ENCODE measurements at regions not wholly inside any gene's neighbourhood (a gene's known extent, or its start where the extent isn't known, plus 50 kb on each side); places are given as distances from the start of the nearest gene placed in this dataset.

DNA sequence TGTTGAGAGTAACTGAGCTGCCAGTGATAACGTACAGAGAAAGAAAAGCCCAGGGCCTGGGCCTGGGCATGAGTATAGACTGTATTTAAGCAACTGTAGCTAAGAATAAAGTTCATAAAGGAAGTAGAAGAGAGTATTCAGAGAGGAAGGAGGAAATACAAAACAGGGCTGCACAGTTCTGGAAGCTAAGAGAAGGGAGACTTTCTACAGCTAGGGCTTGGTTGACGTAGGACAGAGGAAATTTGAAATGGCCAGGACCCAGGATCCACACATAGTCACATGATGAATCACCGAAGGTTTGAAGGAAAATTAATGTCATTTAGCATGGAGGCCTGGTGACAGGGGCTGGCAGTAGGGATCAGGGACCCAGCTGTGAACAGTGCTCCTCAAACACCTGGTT is 66.7 kb downstream of the ARL4A start:
- Histone ChIP-seq H3K18ac (ENCODE audit: low read length) (no peak overlapping the region), H3K79me2 (ENCODE audit: control insufficient read depth, insufficient read depth, low read length) (no peaks in the 10 kb centered on the region), H4K5ac (ENCODE audit: low read length) (no peak overlapping the region), H2AK5ac (ENCODE audit: low read length) (no peak overlapping the region), H3K4me2 (ENCODE audit: low read length) (no peak overlapping the region), H3K9ac (ENCODE audit: low read length) (no peak overlapping the region), H2BK120ac (ENCODE audit: low read depth, low read length) (no peak overlapping the region), H3K27me3 (ENCODE audit: insufficient read depth, low read length, poor library complexity) (no peaks in the 10 kb centered on the region), H4K8ac (ENCODE audit: low read depth, low read length) (no peak overlapping the region), H2BK15ac (replicated peaks; ENCODE audit: low read depth) (no peak overlapping the region), H3K36me3 (ENCODE audit: control insufficient read depth, insufficient read depth, low read length) (no peaks in the 10 kb centered on the region), H3K4me1 (ENCODE audit: control insufficient read depth, low read depth, low read length) (no peaks in the 10 kb centered on the region), H3K4ac (ENCODE audit: low read depth, low read length) (no peak overlapping the region), H2BK5ac (ENCODE audit: low read length) (no peak overlapping the region), H3K4me3 (ENCODE audit: low read length) (no peak overlapping the region), H3K79me1 (ENCODE audit: low read length) (no peaks in the 10 kb centered on the region), H3K27ac (ENCODE audit: low read depth, low read length) (no peak overlapping the region), H3K23ac (ENCODE audit: low read length) (no peak overlapping the region), H3K56ac (ENCODE audit: low read length) (no peak overlapping the region)
- no CpG with 5 or more reads among the region's 3 CpGs for WGBS (ENCODE audit: extremely low coverage, insufficient coverage, low lambda C conversion rate)
- DNase-seq, result no peak

DNA sequence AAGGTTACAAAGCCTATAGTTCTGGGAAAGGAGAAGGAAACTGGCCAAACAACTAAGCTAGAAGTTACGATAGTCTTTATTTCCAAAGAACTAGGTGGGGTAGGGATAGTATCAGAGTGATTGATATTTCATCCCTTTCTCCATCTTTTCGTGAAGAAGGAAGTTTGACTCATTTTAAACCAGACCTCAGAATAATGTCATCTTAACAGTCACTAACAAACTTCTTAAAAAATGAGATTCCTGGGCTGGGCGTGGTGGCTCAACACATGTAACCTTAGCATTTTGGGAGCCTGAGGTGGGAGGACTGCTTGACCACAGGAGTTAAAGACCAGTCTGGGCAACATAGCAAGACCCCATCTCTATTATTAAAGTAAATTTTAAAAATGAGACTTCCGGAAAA is 69.4 kb downstream of the ARL4A start:
- Histone ChIP-seq H3K79me2 (ENCODE audit: control insufficient read depth, insufficient read depth, low read length) (no peaks in the 10 kb centered on the region), H2BK120ac (ENCODE audit: low read depth, low read length) (no peak overlapping the region), H3K4ac (ENCODE audit: low read depth, low read length) (no peak overlapping the region), H4K5ac (ENCODE audit: low read length) (no peak overlapping the region), H3K23ac (ENCODE audit: low read length) (no peak overlapping the region), H4K8ac (ENCODE audit: low read depth, low read length) (no peak overlapping the region), H3K27me3 (ENCODE audit: insufficient read depth, low read length, poor library complexity) (no peaks in the 10 kb centered on the region), H2BK5ac (ENCODE audit: low read length) (no peak overlapping the region), H3K79me1 (ENCODE audit: low read length) (no peaks in the 10 kb centered on the region), H2AK5ac (ENCODE audit: low read length) (no peak overlapping the region), H3K4me3 (ENCODE audit: low read length) (no peak overlapping the region), H3K4me2 (ENCODE audit: low read length) (no peak overlapping the region), H3K56ac (ENCODE audit: low read length) (no peak overlapping the region), H3K36me3 (ENCODE audit: control insufficient read depth, insufficient read depth, low read length) (no peaks in the 10 kb centered on the region), H3K27ac (ENCODE audit: low read depth, low read length) (no peak overlapping the region), H3K9ac (ENCODE audit: low read length) (no peak overlapping the region), H3K4me1 (ENCODE audit: control insufficient read depth, low read depth, low read length) (no peaks in the 10 kb centered on the region), H2BK15ac (replicated peaks; ENCODE audit: low read depth) (no peak overlapping the region), H3K18ac (ENCODE audit: low read length) (no peak overlapping the region)
- no CpG with 5 or more reads among the region's 4 CpGs for WGBS (ENCODE audit: extremely low coverage, insufficient coverage, low lambda C conversion rate)
- no peak for DNase-seq

DNA sequence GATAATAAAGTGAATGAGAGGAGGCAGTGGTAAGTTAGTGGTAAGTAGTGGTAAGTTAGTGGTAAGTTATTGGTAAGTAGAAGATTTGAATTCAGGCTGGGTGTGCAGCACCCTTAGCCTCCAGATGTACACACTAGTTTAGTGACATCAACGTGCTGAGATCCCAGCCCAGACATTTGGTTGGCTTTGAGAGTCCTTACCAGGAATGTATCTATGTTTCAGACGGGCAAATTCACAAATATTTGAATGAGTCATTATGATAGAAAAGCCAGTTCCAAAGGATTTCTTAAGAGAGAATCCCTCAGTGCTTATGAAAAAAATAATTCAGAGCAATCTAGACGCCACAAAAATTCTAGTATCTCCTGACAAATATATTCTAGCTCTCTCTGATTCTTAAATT is 70.0 kb downstream of the ARL4A start:
- Histone ChIP-seq H3K27me3 (ENCODE audit: insufficient read depth, low read length, poor library complexity) (no peaks in the 10 kb centered on the region), H3K9ac (ENCODE audit: low read length) (no peak overlapping the region), H3K4me3 (ENCODE audit: low read length) (no peak overlapping the region), H3K23ac (ENCODE audit: low read length) (no peak overlapping the region), H4K5ac (ENCODE audit: low read length) (no peak overlapping the region), H3K36me3 (ENCODE audit: control insufficient read depth, insufficient read depth, low read length) (no peaks in the 10 kb centered on the region), H3K4ac (ENCODE audit: low read depth, low read length) (no peak overlapping the region), H3K18ac (ENCODE audit: low read length) (no peak overlapping the region), H2BK5ac (ENCODE audit: low read length) (no peak overlapping the region), H4K8ac (ENCODE audit: low read depth, low read length) (no peak overlapping the region), H3K4me2 (ENCODE audit: low read length) (no peak overlapping the region), H3K79me1 (ENCODE audit: low read length) (no peaks in the 10 kb centered on the region), H3K56ac (ENCODE audit: low read length) (no peak overlapping the region), H3K79me2 (ENCODE audit: control insufficient read depth, insufficient read depth, low read length) (no peaks in the 10 kb centered on the region), H2BK120ac (ENCODE audit: low read depth, low read length) (no peak overlapping the region), H3K27ac (ENCODE audit: low read depth, low read length) (no peak overlapping the region), H2BK15ac (replicated peaks; ENCODE audit: low read depth) (no peak overlapping the region), H3K4me1 (ENCODE audit: control insufficient read depth, low read depth, low read length) (no peaks in the 10 kb centered on the region), H2AK5ac (ENCODE audit: low read length) (no peak overlapping the region)
- no CpG with 5 or more reads among the region's 3 CpGs for WGBS (ENCODE audit: extremely low coverage, insufficient coverage, low lambda C conversion rate)
- no peak for DNase-seq

DNA sequence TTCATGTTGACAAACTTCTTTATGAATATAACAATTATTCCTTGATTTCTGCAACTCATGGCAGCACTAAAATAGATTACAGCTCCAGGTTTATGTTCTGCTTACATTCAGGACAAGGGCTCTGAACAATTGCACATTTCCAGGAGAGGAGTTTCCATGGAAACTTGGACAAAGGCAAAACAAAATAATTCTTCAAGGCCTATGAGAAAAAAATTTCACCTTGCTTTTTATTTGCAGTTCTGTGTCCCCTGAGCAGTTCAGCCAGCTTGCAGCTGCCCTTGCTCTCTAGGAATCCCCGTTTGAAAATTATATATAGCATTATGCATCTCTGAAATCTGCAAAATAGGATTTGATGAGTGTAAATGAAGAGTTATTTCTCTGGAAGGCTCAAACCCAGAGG is 71.7 kb downstream of the ARL4A start:
- Histone ChIP-seq H3K36me3 (ENCODE audit: control insufficient read depth, insufficient read depth, low read length) (no peaks in the 10 kb centered on the region), H3K4me3 (ENCODE audit: low read length) (no peak overlapping the region), H2BK15ac (replicated peaks; ENCODE audit: low read depth) (no peak overlapping the region), H2AK5ac (ENCODE audit: low read length) (no peak overlapping the region), H4K8ac (ENCODE audit: low read depth, low read length) (no peak overlapping the region), H4K5ac (ENCODE audit: low read length) (no peak overlapping the region), H2BK120ac (ENCODE audit: low read depth, low read length) (no peak overlapping the region), H3K9ac (ENCODE audit: low read length) (no peak overlapping the region), H2BK5ac (ENCODE audit: low read length) (no peak overlapping the region), H3K79me1 (ENCODE audit: low read length) (no peaks in the 10 kb centered on the region), H3K56ac (ENCODE audit: low read length) (no peak overlapping the region), H3K4me2 (ENCODE audit: low read length) (no peak overlapping the region), H3K27ac (ENCODE audit: low read depth, low read length) (no peak overlapping the region), H3K18ac (ENCODE audit: low read length) (no peak overlapping the region), H3K79me2 (ENCODE audit: control insufficient read depth, insufficient read depth, low read length) (no peaks in the 10 kb centered on the region), H3K27me3 (ENCODE audit: insufficient read depth, low read length, poor library complexity) (no peaks in the 10 kb centered on the region), H3K4me1 (ENCODE audit: control insufficient read depth, low read depth, low read length) (no peaks in the 10 kb centered on the region), H3K23ac (ENCODE audit: low read length) (no peak overlapping the region), H3K4ac (ENCODE audit: low read depth, low read length) (no peak overlapping the region)
- DNase-seq, result no peak
- no CpG with 5 or more reads among the region's 1 CpG for WGBS (ENCODE audit: extremely low coverage, insufficient coverage, low lambda C conversion rate)

DNA sequence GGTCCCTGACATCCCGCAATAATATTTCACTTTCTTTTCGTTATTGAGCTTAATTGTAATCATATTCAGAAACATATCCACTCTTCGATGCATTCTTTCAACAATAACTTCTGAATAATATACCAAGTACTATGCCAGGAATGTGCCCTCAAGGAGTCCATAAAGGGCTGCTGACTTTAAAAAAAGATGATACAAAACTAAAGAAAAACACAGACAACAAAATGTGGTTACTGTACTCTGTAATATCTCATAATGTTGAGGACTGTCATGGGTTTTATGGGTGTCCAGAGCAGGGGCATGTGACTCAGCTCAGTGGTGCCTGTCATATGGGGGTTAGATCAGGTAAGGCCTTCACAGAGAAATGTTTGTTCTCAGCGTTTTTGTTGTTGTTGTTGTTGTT is 73.7 kb downstream of the ARL4A start:
- Histone ChIP-seq H4K5ac (ENCODE audit: low read length) (no peak overlapping the region), H3K4me2 (ENCODE audit: low read length) (no peak overlapping the region), H3K27ac (ENCODE audit: low read depth, low read length) (no peak overlapping the region), H3K79me2 (ENCODE audit: control insufficient read depth, insufficient read depth, low read length) (no peaks in the 10 kb centered on the region), H3K18ac (ENCODE audit: low read length) (no peak overlapping the region), H2BK15ac (replicated peaks; ENCODE audit: low read depth) (no peak overlapping the region), H3K56ac (ENCODE audit: low read length) (no peak overlapping the region), H4K8ac (ENCODE audit: low read depth, low read length) (no peak overlapping the region), H3K79me1 (ENCODE audit: low read length) (no peaks in the 10 kb centered on the region), H3K4me1 (ENCODE audit: control insufficient read depth, low read depth, low read length) (no peaks in the 10 kb centered on the region), H2BK5ac (ENCODE audit: low read length) (no peak overlapping the region), H3K36me3 (ENCODE audit: control insufficient read depth, insufficient read depth, low read length) (no peaks in the 10 kb centered on the region), H2AK5ac (ENCODE audit: low read length) (no peak overlapping the region), H3K4me3 (ENCODE audit: low read length) (no peak overlapping the region), H3K9ac (ENCODE audit: low read length) (no peak overlapping the region), H3K27me3 (ENCODE audit: insufficient read depth, low read length, poor library complexity) (no peaks in the 10 kb centered on the region), H3K23ac (ENCODE audit: low read length) (no peak overlapping the region), H2BK120ac (ENCODE audit: low read depth, low read length) (no peak overlapping the region), H3K4ac (ENCODE audit: low read depth, low read length) (no peak overlapping the region)
- DNase-seq, result no peak
- no CpG with 5 or more reads among the region's 4 CpGs for WGBS (ENCODE audit: extremely low coverage, insufficient coverage, low lambda C conversion rate)

DNA sequence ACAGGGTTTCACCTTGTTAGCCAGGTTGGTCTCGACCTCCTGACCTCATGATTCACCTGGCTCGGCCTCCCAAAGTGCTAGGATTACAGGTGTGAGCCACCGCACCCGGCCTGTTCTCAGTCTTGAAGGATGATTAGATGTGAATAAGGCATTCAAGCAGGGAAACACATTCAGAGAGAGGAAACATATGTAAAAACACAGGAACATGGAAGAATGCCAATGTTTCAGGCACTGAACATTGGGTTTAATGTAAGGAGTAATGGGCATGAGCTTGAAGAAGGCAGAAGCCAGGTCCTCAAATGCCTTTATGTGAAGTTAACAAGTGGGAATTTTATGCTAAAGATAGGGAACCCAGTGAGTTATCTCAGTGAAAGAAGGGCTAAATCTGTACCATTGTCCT is 74.3 kb downstream of the ARL4A start:
- H3K4me3 ChIP-seq (ENCODE audit: low read length), result no peak overlapping the region

More for the DNA sequence above, 74.3 kb downstream of the ARL4A start:
- Histone ChIP-seq H2BK5ac (ENCODE audit: low read length) (no peak overlapping the region), H3K27ac (ENCODE audit: low read depth, low read length) (no peak overlapping the region), H3K79me2 (ENCODE audit: control insufficient read depth, insufficient read depth, low read length) (no peaks in the 10 kb centered on the region), H2BK15ac (replicated peaks; ENCODE audit: low read depth) (no peak overlapping the region), H4K8ac (ENCODE audit: low read depth, low read length) (no peak overlapping the region), H3K4me1 (ENCODE audit: control insufficient read depth, low read depth, low read length) (no peaks in the 10 kb centered on the region), H2AK5ac (ENCODE audit: low read length) (no peak overlapping the region), H3K36me3 (ENCODE audit: control insufficient read depth, insufficient read depth, low read length) (no peaks in the 10 kb centered on the region), H3K9ac (ENCODE audit: low read length) (no peak overlapping the region), H3K4me2 (ENCODE audit: low read length) (no peak overlapping the region), H3K4ac (ENCODE audit: low read depth, low read length) (peak overlapping the region; percentile 16), H3K23ac (ENCODE audit: low read length) (no peak overlapping the region), H4K5ac (ENCODE audit: low read length) (no peak overlapping the region), H3K18ac (ENCODE audit: low read length) (no peak overlapping the region), H3K27me3 (ENCODE audit: insufficient read depth, low read length, poor library complexity) (no peaks in the 10 kb centered on the region), H2BK120ac (ENCODE audit: low read depth, low read length) (no peak overlapping the region), H3K56ac (ENCODE audit: low read length) (no peak overlapping the region), H3K79me1 (ENCODE audit: low read length) (no peaks in the 10 kb centered on the region)
- WGBS (ENCODE audit: extremely low coverage, insufficient coverage, low lambda C conversion rate), result no CpG with 5 or more reads among the region's 4 CpGs
- DNase-seq, result no peak

All from mesendoderm (in vitro differentiated cells).